PC-3 (cell line): ENCODE measurements at regions not wholly inside any gene's neighbourhood (a gene's known extent, or its start where the extent isn't known, plus 50 kb on each side); places are given as distances from the start of the nearest gene placed in this dataset.

Source experiments
- EZH2phosphoT487 ChIP-seq: fragments of 300-600 bp; sonication (generic); IDR thresholded peaks from 2 replicates; pipeline ENCODE4 v1.6.1; 2018; ENCODE audit warnings: mild to moderate bottlenecking, antibody characterized with exemption, low read length, borderline replicate concordance
- TF ChIP-seq, protein P1 (sequence below): fragments of 300-600 bp; sonication (generic); conservative IDR thresholded peaks from 2 replicates; pipeline ENCODE4 v1.5.1; 2017; ENCODE audit warnings: antibody characterized with exemption, low read depth, mild to moderate bottlenecking, low read length

DNA sequence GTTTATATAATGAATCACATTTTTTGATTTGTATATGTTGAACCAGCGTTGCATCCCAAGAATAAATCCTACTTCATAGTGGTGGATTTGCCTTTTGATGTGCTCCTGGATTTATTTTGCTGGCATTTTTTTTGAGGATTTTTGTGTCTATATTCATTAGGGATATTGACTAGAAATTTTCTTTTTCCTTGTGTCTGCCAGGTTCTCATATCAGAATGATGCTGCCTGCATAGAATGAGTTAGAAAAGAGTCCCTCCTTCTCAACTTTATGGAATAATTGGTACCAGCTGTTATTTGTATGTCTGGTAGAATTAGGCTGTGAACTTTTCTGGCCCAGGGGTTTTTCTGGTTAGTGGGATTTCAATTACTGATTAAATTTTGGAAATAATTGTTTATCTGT, 457.4 kb upstream of the DSEL start:
- TF ChIP-seq, protein P1, sequence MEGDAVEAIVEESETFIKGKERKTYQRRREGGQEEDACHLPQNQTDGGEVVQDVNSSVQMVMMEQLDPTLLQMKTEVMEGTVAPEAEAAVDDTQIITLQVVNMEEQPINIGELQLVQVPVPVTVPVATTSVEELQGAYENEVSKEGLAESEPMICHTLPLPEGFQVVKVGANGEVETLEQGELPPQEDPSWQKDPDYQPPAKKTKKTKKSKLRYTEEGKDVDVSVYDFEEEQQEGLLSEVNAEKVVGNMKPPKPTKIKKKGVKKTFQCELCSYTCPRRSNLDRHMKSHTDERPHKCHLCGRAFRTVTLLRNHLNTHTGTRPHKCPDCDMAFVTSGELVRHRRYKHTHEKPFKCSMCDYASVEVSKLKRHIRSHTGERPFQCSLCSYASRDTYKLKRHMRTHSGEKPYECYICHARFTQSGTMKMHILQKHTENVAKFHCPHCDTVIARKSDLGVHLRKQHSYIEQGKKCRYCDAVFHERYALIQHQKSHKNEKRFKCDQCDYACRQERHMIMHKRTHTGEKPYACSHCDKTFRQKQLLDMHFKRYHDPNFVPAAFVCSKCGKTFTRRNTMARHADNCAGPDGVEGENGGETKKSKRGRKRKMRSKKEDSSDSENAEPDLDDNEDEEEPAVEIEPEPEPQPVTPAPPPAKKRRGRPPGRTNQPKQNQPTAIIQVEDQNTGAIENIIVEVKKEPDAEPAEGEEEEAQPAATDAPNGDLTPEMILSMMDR: no peak
- TF ChIP-seq EZH2phosphoT487: no peak
